ENCODE measurements at regions not wholly inside any gene's neighbourhood (a gene's known extent, or its start where the extent isn't known, plus 50 kb on each side); places are given as distances from the start of the nearest gene placed in this dataset.
"Not testable (repeated sequence)": the region's sequence is repeated elsewhere in the genome, so short reads cannot be mapped to it uniquely, and the experiment has no call there.

- H3K36me3 ChIP-seq = no peaks in the 10 kb centered on the region
- no peak for DNase-seq
- 75 to 77% methylated on average over 8 of the region's 8 CpGs for WGBS, 2 donors
Measured at GRCh38 chr12:9340422-9341259, 132.4 kb upstream of the PZP start.

GRCh38 chr12:9337656-9338055 is 129.5 kb upstream of the PZP start:
- TF ChIP-seq POLR2A (IDR thresholded peaks at IDR 0.05) (no peak), CTCF (IDR thresholded peaks at IDR 0.05) (no peak)
- H3K4me1 ChIP-seq = peaks cover 0 to 28% (median 6%) of the 10 kb centered on the region in 3 donors
- no peak overlapping the region for H3K4me3 ChIP-seq
- intact Hi-C loops (cut with DNase I) = no loop called here
- no peak for DNase-seq
- no peak overlapping the region for H3K27ac ChIP-seq
- H3K27me3 ChIP-seq = no peaks in the 10 kb centered on the region
- H3K36me3 ChIP-seq = no peaks in the 10 kb centered on the region
- peaks cover 0 to 4% (median 0%) of the 10 kb centered on the region in 3 donors for H3K9me3 ChIP-seq

More at GRCh38 chr12:9340422-9341259, 132.4 kb upstream of the PZP start:
- no peaks in the 10 kb centered on the region for H3K4me1 ChIP-seq
- H3K27ac ChIP-seq = no peak overlapping the region
- intact Hi-C loops (cut with DNase I) = no loop called here
- H3K9me3 ChIP-seq = peaks cover 0 to 4% (median 0%) of the 10 kb centered on the region in 3 donors
- no peaks in the 10 kb centered on the region for H3K27me3 ChIP-seq
- TF ChIP-seq POLR2A (IDR thresholded peaks at IDR 0.05) (no peak), CTCF (IDR thresholded peaks at IDR 0.05) (no peak)
- H3K4me3 ChIP-seq = no peak overlapping the region

- DNase-seq; H3K4me3 ChIP-seq; intact Hi-C loops (cut with DNase I); H3K36me3 ChIP-seq; H3K9me3 ChIP-seq; H3K27ac ChIP-seq; H3K27me3 ChIP-seq: not testable (repeated sequence)
- 94 to 95% methylated on average over 7 of the region's 7 CpGs for WGBS, 2 donors
- peaks cover 0 to 39% (median 6%) of the 10 kb centered on the region in 3 donors for H3K4me1 ChIP-seq
Measured at GRCh38 chr12:9336375-9337011, 128.3 kb upstream of the PZP start.

GRCh38 chr12:9335867-9336266 is 127.7 kb upstream of the PZP start:
- 95% methylated on average over 4 of the region's 5 CpGs; no CpG with 5 or more reads in 1 of the 2 donors for WGBS, 2 donors

GRCh38 chr12:9334964-9335363 is 126.8 kb upstream of the PZP start:
- H3K27ac ChIP-seq = peak overlapping the region in 3 of 4 donors; percentile 73 to 77 (median 76)
- DNase-seq = no peak
- no peaks in the 10 kb centered on the region for H3K36me3 ChIP-seq
- H3K4me1 ChIP-seq = peaks cover 0 to 43% (median 6%) of the 10 kb centered on the region in 3 donors
- peaks cover 0 to 4% (median 0%) of the 10 kb centered on the region in 3 donors for H3K9me3 ChIP-seq
- 67 to 84% methylated on average over 1 to 2 of the region's 5 CpGs for WGBS, 2 donors
- H3K27me3 ChIP-seq = no peaks in the 10 kb centered on the region
- intact Hi-C loops (cut with DNase I) = no loop called here
- no peak overlapping the region for H3K4me3 ChIP-seq
- TF ChIP-seq CTCF (IDR thresholded peaks at IDR 0.05) (no peak), POLR2A (IDR thresholded peaks at IDR 0.05) (no peak)

More at GRCh38 chr12:9335867-9336266, 127.7 kb upstream of the PZP start:
- intact Hi-C loops (cut with DNase I) = no loop called here
- Histone ChIP-seq H3K27me3 (no peaks in the 10 kb centered on the region), H3K4me3 (no peak overlapping the region), H3K36me3 (no peaks in the 10 kb centered on the region), H3K27ac (no peak overlapping the region), H3K9me3 (peaks cover 0 to 4% (median 0%) of the 10 kb centered on the region in 3 donors), H3K4me1 (peaks cover 0 to 43% (median 6%) of the 10 kb centered on the region in 3 donors)
- no peak for TF ChIP-seq CTCF (IDR thresholded peaks at IDR 0.05)
- TF ChIP-seq POLR2A (IDR thresholded peaks at IDR 0.05) = no peak
- no peak for DNase-seq

Data from esophagus squamous epithelium (tissue), 5 donors.